DLD1 (cell line): ENCODE measurements at regions not wholly inside any gene's neighbourhood (a gene's known extent, or its start where the extent isn't known, plus 50 kb on each side); places are given as distances from the start of the nearest gene placed in this dataset.
"Not testable (repeated sequence)": the region's sequence is repeated elsewhere in the genome, so short reads cannot be mapped to it uniquely, and the experiment has no call there.

Experiments used
- in situ Hi-C: cut with HindIII; loops from 2 replicates; pipeline ENCODE4 v1.10.0; 2017; ENCODE audit warnings: low sequenced_read_pairs

DNA sequence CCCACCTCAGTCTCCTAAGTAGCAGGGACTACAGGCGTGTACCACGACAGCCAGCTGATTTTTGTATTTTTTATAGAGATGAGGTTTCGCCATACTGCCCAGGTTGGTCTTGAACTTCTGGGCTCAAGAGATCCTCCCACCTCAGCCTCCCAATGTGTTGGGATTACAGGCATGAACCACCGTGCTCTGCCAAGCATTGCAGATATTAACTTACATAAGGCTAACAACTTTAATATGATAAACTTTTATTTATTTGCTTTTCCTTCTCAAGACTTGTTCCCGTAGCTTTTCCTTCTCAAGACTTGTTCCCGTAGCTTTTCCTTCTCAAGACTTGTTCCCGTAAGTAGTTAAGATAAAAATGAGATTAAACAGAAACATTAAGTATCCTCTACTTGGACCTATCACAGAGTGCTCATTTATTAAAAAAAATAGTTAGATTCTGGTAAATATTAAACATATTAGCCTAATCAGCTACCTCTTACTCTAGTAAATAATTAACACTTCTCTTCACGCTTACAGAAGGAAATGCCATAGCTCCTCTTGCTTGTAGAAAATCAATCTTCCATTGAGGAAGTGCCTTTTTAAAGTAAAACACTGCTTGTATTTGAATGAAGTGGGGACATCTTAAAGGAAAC lies 157.7 kb upstream of the KITLG start:
- in situ Hi-C loops: no loop called here

DNA sequence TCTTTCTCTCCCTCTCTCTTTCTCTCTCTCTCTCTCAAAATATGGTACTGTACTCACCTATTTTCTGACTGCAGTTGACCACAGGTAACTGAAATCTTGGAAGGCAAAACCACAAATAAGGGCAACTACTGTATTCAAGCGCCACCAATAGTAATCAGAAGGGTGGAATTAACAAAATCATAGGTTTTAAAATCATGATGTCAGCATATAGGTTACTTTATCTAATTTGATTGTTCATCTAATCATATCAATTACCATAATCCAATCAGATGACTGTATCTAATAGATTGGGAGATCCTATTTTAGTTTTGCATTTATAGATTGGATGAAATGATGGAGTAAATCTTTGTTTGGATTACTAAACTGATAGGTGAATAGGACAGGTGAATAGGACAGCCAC lies 155.8 kb upstream of the KITLG start:
- in situ Hi-C loops: no loop called here

DNA sequence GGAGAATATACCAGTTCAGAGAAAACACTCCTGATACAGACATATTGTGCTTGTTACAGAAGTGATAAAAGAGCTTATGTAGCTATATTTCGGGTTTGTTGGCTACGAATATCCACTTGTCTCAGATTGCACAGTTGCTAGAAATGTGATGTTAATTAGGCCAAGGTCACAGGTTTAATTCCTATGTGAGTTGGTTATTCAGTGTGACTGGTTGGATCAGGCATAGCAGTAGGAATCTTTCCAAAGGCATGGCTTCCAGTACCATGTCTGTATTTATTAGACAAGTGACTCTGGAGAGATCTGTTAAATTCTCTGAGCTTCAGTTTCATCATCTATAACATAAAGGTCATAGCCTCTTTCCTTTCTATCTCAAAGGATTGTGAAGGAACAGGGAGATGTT lies 152.7 kb upstream of the KITLG start:
- in situ Hi-C loops: no loop called here

DNA sequence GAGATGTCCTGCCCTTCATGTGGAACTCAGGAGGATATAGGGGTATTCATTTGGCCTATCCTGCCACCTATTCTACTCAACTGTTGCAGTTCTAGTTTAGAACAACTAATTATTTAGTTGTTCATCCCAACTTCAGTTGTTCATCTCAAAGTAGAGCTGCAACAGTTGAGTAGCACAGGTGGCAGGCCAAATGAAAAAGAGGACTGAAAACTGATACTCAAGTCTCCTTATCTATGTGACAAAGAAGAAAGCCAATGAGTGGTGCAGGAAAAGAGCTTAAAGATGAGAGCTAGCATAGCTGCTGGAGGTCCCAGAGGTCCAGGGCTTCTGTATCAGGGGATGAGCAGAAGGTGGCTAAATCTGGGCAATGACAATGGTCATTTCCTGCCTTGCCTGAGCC lies 148.9 kb upstream of the KITLG start:
- in situ Hi-C loops: no loop called here

DNA sequence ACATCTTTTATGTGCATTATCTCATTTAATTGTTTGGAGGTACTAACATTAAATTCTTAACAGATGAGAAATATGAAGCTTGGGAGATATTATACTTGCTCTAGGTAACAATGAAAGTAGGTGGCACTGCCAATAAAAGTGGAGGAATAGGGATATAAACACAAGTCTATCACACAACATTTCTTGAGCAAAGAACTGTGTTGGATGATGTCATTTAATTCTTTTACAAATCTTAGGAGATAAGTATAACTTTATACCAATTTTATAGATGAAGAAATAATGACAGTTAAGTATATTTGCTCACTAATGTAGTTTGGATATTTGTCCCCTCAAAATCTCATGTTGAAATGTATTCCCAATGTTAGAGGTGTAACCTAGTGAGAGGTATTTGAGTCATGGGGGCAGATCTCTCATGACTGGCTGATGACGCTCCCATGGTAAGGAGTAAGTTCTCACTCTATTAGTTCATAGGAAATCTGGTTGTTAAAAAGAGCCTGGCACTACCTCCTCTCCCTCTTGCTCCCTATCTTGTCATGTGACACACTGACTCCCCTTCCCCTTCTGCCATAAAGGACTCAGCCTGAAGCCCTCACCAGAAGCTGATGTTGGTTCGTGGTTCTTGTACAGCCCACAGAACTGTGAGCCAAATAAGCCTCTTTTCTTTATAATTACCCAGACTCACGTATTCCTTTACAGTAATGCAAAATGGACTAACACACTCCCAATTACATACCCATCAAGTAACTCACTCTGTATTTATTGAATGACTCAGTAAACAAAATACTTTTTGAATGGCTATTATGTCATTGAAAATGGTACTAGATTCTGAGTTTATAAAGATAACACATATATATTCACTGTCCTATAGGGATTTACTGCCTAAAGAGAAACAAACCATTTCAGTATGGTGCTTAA lies 146.8 kb upstream of the KITLG start:
- in situ Hi-C loops: no loop called here

DNA sequence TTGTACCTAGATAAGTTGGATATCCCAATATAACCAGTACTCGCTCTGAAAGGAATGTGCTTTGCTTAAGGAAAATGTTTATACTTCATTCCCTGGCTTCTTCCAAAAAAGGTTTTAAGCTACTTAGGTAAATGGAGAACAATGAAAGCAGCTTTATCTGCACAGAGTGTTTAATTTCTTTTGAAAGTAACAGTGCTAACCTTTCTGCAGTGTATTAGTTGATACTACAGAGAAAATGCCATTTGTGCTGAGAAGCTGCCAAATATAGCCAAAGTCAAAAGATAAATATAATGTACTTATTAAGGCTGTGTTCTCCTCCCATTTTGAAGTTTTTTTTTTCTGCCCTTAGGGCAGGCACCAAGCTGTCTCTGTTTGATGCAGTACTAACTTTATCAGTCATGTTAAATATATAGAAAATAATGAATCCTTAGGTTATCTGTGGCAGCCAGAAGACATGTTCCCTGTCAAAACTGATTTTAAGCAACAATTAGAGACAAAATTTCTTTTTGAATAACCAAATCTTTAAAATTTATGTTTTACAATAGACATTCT lies 145.4 kb upstream of the KITLG start:
- in situ Hi-C loops: no loop called here

DNA sequence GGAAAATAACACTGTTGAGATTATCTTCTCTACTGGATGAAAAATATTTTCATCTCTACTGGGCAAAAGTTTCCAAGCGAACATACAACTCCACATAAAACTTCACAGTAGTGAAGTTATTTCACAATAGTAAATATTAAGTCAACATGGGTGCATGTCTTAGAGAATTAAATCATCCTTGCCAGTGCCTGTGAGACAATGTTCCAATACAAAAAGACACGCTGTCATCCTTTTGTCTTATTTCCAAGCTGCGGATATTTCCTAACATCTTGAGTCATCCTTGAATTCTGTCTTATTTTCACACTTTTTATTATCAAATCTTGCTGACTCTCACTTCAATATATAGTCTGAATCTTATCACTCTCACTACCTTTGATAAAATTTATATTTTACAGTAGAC lies 142.9 kb upstream of the KITLG start:
- in situ Hi-C loops: no loop called here

DNA sequence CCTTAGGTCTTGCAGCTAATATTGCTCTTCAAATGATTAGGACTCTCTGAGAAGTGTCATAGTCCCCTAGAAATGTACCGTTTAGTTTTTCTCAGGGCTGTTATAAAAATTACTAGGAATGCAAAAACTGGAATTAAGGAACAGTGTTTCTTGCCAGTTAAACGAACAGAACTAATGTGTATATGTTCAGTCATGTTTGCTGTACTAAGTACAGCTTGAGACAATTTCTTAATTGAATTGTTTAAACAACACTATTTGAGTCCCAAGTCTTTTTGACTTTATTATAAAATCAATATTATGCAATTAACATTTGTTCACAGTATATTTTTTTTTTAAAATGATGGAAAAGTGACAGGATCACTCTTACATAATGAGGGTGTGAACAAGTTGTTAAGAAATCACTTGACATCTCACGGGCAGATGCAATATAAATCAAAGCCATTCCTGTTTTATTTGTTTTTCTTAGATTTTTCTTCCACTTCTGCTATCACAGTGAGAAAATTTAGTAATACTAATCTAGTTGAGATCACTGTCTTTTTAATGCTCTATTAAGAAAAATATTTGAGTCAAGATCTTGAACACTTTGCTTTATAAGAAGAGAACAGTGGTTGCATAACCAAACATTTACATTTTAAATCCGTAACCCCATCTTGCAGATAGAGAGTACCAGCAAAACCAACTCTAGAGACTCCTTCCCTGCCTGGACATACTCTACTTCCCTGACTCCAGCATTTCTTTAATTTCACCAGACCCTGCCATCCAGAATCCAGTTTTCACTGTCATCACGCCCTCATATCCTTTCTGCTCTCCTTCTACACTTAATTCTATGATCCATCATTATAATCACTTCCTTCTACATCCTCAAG lies 140.7 kb upstream of the KITLG start:
- in situ Hi-C loops: no loop called here

DNA sequence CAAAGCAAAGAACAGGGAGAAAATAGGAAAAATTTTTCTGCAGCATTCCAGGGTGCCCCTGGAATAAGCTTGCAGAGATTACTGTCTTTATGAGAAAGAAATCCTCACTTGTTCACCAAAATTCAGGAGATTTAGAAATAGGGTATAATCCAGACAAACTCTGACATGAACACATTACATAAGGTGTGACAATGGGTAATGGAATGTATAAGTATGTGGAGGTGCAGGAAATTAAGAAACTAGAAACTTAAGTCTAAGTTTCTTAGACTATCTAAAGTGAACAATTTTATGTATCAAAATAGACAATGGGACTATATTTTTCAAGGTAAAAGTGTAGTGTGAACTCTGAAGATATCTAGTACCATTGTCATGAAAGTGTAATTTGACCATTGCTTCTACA lies 140.0 kb upstream of the KITLG start:
- in situ Hi-C loops: no loop called here

DNA sequence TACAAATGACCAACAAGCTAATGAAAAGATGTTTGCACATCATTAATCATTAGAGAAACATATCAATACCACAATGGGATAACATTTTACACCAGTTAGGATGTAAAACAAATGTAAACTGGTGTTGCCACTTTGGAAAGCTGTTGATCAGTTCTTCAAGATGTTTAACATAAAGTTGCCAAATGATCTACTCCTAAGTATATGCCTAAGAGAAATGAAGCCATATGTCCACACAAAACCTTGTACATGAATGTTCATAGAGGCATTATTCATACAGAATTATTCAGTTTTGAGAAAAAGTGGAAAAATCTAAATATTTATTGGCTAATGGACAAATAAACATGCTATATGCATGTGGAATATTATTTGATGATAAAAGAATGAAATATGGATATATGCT lies 136.9 kb upstream of the KITLG start:
- in situ Hi-C loops: no loop called here

DNA sequence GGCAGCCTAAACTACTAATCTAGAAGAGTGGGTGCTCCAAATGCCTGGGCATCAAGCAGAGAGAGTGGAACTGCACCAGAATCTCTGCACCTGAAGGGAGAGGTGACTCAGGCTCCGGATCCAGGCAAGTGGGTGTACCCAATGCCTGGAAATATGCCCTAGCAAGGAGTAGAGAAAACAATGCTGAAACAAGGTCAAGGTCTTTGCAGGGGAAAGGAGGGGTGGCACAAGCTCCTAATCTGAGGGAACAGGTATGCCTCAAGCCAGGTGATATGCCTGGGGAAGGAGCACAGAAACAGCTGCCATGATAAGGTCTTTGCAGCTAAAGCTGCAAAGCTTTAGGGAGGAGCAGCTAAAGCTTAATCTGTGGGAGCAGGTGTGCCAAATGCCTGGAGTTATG lies 136.0 kb upstream of the KITLG start:
- in situ Hi-C loops: no loop called here

DNA sequence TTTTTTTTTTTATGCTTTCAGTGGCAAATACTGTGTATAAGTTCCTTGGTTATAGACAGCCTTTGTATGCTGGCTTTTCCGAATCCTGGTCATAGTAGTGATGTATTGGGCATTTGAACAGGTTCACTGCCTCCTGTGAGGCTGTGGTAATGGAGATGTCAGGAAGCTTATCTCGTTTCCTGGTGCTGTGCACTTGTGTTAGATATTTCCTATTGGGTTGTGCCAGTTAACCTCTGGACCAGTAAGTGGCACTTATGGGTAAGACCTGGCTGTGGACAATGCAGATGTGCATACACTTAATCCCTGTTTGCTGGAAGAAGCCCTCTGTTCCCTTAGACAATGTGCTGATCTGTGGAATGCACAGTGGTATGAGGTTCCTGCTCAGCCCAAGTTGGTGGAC lies 135.4 kb upstream of the KITLG start:
- in situ Hi-C loops: no loop called here

DNA sequence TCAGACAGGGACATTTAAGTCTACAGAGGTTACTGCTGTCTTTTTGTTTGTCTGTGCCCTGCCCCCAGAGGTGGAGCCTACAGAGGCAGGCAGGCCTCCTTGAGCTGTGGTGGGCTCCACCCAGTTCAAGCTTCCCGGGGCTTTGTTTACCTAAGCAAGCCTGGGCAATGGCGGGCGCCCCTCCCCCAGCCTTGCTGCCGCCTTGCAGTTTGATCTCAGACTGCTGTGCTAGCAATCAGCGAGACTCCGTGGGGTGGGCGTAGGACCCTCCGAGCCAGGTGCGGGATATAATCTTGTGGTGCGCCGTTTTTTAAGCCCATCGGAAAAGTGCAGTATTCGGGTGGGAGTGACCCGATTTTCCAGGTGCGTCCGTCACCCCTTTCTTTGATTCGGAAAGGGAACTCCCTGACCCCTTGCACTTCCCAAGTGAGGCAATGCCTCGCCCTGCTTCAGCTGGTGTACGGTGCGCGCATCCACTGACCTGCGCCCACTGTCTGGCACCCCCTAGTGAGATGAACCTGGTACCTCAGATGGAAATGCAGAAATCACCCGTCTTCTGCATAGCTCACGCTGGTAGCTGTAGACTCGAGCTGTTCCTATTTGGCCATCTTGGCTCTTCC lies 134.1 kb upstream of the KITLG start:
- in situ Hi-C loops: not testable (repeated sequence)

DNA sequence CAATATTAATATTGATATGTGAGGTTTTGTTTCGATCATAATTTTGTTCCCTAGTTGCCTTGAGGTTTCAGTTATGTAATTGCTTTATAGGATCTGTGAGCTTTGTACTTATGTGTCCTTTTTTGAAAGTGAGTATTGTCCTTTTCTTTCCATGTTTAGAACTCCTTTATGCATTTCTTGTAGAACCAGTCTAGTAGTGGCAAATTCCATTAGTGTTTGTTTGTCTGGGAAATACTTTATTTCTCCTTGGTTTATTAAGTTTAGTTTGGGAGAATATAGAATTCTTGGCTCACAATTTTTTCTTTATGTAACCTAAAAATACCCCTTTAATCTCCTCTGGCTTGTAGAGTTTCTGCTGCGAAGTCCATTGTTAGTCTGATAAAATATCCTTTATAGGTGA lies 127.5 kb upstream of the KITLG start:
- in situ Hi-C loops: no loop called here

DNA sequence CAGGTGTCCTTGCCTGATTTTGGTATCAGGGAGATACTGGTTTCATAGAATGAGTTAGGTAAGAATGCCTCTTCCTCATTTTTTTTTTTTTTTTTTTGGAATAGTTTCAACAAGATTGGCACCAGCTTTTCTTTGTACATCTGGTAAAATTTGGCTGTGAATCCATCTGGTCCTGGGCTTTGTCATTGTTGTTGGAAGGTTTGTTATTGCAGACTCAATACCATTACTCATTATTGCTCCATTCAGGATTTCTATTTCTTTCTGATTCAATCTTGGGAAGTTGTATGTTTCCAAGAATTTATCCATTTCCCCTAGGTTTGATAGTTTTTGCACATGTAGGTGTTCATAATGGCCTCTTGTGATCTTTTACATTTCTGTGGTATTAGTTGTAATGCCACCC lies 126.0 kb upstream of the KITLG start:
- in situ Hi-C loops: no loop called here

DNA sequence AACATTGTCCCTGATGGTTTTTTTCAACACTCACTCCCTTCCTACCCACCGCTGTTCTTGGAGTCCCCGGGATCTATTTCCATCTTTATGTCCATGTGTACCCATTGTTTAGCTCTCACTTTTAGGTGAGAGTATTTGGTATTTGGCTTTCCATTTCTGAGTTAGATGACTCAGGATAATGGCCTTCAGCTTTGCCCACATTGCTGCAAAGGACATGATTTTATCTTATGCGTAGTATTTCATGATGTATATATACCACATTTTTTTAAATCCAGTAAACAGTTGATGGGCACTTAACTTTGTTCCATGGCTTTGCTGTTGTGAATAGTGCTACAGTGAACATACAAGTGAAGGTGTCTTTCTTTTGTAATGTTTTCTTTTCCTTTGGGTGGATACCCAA lies 123.5 kb upstream of the KITLG start:
- in situ Hi-C loops: no loop called here

DNA sequence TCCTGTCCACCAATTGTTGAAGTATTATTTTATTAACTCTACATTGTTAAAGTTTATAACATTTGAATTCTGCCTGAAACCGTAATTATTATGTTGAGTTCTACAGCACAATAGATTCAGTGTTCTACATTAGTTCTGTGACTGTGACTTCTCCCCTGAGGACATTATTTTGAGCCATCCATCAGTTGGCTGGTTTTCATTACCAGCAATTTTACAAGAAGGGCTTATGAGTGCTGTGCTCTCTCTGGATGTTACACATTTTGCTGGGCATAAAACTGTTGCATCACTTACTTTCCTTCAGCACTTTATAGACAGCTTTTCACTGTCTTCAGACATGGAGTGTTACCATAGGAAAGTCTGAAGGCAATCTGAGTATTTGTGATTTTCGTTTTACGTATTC lies 118.2 kb upstream of the KITLG start:
- in situ Hi-C loops: no loop called here

DNA sequence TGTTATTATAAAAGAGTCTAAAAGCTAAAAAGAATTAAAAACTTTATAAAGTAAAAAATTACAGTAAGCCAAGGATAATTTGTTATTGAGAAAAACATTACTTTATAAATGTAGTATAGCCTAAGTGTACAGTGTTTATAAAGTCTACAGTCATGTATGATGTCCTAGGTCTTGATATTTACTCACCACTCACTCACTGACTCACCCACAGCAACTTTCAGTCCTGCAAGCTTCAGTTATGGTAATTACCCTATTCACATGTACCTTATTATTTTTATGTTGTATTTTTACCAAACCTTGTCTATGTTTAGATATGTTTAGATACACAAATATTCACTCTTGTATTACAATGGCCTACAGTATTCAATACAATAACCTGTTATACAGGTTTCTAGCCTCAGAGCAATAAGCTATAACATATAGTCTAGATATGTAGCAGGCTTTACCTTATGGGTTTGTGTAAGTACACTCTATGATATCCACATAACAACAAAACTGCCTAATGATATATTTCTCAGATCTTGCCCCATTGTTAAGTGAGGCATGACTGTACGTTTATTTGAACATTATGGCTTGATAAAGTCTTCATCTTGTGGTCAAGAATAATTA lies 113.7 kb upstream of the KITLG start:
- in situ Hi-C loops: no loop called here

DNA sequence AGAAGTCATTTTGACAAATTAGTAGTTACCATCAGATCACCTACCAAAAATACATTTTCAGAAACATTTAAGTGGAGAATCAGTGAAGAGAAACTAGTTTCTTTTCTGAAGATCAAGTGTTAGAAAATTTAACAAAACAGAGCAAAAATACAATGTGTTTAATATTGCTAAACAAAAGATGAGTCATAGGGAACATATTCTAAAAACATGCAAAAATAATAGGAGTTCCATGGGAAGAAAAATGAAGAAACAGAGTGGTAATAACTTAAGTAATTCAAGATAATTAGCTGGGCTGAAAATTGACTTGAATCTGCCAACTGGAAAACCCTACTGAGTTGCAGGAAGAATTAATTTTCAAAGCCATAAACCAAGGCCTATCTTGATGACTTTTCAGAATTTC lies 111.5 kb upstream of the KITLG start:
- in situ Hi-C loops: no loop called here

DNA sequence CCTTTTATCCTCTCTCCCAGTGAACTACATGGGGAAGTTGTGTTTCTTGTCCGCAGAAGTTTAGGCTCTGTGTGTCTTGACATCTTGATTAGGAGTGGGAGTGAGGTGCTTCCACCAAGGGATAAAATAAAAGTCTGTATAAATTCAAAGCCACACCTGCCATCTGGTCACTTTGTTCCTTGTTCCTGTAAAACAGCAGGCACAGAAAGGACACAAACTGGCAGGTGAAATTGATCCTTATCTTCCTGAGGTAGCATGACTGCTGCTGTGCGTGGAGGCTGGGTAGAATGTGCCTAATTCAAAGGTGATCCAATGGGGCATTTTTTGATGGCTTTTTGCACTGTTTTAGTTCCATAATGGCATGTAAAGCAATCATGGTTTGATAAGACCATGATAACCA lies 104.3 kb upstream of the KITLG start:
- in situ Hi-C loops: no loop called here
